Effector memory CD4-positive, alpha-beta T cell (primary cell): ENCODE measurements at regions not wholly inside any gene's neighbourhood (a gene's known extent, or its start where the extent isn't known, plus 50 kb on each side); places are given as distances from the start of the nearest gene placed in this dataset.
A peak's percentile ranks its signal among the peaks of the same experiment; 100 is the strongest.

Source experiments
- DNase-seq, 3 donors: peaks; one replicate each; pipeline ENCODE4 v3.0.0-alpha.2; 2020
- H3K27ac ChIP-seq: 2 replicates; pipeline ENCODE4 v1.7.0; 2013; ENCODE audit warnings: mild to moderate bottlenecking, low read length, moderate library complexity; ENCODE audit not compliant: insufficient read depth, poor library complexity, severe bottlenecking
- H3K27me3 ChIP-seq: replicated peaks from 2 replicates; pipeline ENCODE4 v1.7.0; 2013; ENCODE audit warnings: mild to moderate bottlenecking, low read length; ENCODE audit not compliant: insufficient read depth, control insufficient read depth, poor library complexity, severe bottlenecking
- H3K36me3 ChIP-seq: 2 replicates; pipeline ENCODE4 v1.7.0; 2013; ENCODE audit warnings: mild to moderate bottlenecking, low read length, moderate library complexity; ENCODE audit not compliant: control insufficient read depth, insufficient read depth
- H3K4me1 ChIP-seq: 2 replicates; pipeline ENCODE4 v1.7.0; 2013; ENCODE audit warnings: low read length, mild to moderate bottlenecking; ENCODE audit not compliant: control insufficient read depth, insufficient read depth, poor library complexity, severe bottlenecking
- H3K4me3 ChIP-seq: 2 replicates; pipeline ENCODE4 v1.7.0; 2013; ENCODE audit warnings: low read length, low read depth, mild to moderate bottlenecking; ENCODE audit not compliant: insufficient read depth, poor library complexity, severe bottlenecking
- H3K9me3 ChIP-seq: 2 replicates; pipeline ENCODE4 v1.7.0; 2013; ENCODE audit warnings: mild to moderate bottlenecking, low read length, moderate library complexity; ENCODE audit not compliant: control insufficient read depth

DNA sequence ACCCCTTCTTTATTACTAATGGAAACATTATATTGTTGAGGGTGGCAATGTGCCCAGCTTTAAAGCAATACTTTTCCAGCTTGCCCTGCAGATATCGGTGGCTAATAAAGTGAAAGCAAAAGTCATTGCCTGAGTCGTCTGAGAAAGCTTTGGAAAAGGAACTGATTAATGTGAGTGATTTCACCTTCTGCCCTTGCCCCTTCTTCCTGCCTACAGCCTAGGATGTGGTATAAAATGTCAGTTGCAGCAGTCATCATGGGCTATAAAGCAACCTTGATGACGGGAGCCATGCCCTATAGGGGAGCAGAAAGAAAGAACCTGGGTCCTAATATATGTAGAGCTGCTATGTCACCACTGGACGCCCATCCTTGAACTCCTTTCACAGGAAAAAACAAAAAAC is 132.4 kb upstream of the USP9X start:
- no peak overlapping the region for H3K27ac ChIP-seq

DNA sequence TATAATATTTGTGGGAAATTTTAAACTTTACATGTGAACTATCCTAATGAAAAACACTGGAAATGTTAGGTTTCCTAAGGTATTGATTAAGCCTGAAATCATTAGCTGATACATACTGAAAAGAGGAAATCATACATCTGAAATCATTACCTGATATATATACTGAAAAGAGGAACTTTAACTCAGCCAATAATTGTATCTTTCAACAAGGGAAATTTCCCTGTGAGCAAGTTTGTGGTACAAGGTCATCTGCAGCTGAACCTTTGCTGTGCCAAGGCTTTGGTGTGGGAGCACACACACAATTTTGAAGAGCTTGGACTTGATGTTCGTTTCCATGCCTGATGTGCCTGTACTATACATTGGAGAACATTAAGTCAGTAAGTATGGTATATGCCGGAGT is 131.9 kb upstream of the USP9X start:
- H3K9me3 ChIP-seq = no peaks in the 10 kb centered on the region
- H3K4me3 ChIP-seq = no peak overlapping the region
- H3K27ac ChIP-seq = no peak overlapping the region
- no peaks in the 10 kb centered on the region for H3K27me3 ChIP-seq
- DNase-seq = no peak
- no peaks in the 10 kb centered on the region for H3K36me3 ChIP-seq
- no peaks in the 10 kb centered on the region for H3K4me1 ChIP-seq

More for the DNA sequence above, 132.4 kb upstream of the USP9X start:
- H3K4me1 ChIP-seq = no peaks in the 10 kb centered on the region
- H3K4me3 ChIP-seq = peak overlapping the region; percentile 22
- H3K9me3 ChIP-seq = no peaks in the 10 kb centered on the region
- no peaks in the 10 kb centered on the region for H3K36me3 ChIP-seq
- no peaks in the 10 kb centered on the region for H3K27me3 ChIP-seq
- DNase-seq = no peak

DNA sequence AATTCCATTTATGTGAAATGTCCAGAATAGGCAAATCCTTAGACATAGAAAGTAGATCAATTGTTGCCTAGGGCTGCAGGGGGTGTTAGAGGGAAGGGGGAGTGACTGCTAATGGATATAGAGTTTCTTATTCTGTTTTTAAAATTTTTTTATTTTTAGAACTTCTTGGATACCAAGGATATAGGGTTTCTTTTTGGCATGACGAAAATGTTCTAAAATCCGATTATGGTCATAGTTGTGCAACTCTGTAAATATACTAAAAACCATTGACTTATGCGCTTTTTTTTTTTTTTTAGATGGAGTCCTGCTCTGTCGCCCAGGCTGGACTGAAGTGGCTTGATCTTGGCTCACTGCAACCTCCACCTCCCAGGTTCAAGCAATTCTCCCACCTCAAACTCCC is 125.2 kb upstream of the USP9X start:
- no peaks in the 10 kb centered on the region for H3K4me1 ChIP-seq
- H3K4me3 ChIP-seq = no peak overlapping the region
- no peak overlapping the region for H3K27ac ChIP-seq
- DNase-seq = no peak
- no peaks in the 10 kb centered on the region for H3K27me3 ChIP-seq
- H3K36me3 ChIP-seq = no peaks in the 10 kb centered on the region
- H3K9me3 ChIP-seq = no peaks in the 10 kb centered on the region

DNA sequence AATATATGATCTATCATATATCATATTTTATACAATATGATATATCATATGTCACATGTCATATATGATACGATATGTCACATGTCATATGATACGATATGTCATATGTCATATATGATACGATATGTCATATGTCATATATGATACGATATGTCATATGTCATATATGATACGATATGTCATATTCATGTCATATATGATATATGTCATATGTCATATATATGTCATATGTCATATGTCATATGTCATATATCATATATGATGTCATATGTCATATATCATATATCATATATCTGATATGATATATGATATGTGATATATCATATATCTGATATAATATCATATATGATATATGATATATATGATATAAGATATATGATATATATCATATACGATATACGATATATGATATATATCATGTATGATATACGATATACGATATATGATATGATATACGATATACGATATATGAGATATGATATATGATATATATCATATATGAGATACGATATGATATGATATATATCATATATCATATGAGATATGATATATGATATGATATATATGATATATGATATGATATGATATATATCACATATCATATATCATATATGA is 122.3 kb upstream of the USP9X start:
- no peaks in the 10 kb centered on the region for H3K27me3 ChIP-seq
- H3K4me3 ChIP-seq = no peak overlapping the region
- no peak for DNase-seq
- no peaks in the 10 kb centered on the region for H3K4me1 ChIP-seq
- no peaks in the 10 kb centered on the region for H3K9me3 ChIP-seq
- H3K36me3 ChIP-seq = no peaks in the 10 kb centered on the region
- H3K27ac ChIP-seq = no peak overlapping the region

DNA sequence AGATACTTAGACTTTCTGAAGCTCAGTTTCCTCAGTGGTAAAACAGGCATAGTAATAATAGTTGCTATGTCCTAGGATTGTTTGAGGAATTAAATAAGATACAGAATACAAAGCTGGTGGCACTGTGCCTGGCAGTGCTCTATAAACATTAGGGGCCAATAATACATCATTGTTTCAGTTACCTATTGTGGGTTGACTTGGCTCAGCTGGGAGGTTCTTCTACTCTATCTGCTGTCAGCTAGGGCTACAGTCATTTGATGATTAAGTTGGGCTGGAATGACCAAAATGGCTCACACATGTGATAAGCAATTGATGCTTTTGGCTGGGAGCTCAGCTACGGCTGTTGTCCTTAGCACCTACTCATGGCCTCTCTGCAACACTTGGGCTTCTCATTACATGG is 121.2 kb upstream of the USP9X start:
- Histone ChIP-seq H3K27me3 (no peaks in the 10 kb centered on the region), H3K9me3 (no peaks in the 10 kb centered on the region), H3K36me3 (no peaks in the 10 kb centered on the region), H3K27ac (no peak overlapping the region), H3K4me1 (no peaks in the 10 kb centered on the region), H3K4me3 (no peak overlapping the region)
- DNase-seq = no peak

DNA sequence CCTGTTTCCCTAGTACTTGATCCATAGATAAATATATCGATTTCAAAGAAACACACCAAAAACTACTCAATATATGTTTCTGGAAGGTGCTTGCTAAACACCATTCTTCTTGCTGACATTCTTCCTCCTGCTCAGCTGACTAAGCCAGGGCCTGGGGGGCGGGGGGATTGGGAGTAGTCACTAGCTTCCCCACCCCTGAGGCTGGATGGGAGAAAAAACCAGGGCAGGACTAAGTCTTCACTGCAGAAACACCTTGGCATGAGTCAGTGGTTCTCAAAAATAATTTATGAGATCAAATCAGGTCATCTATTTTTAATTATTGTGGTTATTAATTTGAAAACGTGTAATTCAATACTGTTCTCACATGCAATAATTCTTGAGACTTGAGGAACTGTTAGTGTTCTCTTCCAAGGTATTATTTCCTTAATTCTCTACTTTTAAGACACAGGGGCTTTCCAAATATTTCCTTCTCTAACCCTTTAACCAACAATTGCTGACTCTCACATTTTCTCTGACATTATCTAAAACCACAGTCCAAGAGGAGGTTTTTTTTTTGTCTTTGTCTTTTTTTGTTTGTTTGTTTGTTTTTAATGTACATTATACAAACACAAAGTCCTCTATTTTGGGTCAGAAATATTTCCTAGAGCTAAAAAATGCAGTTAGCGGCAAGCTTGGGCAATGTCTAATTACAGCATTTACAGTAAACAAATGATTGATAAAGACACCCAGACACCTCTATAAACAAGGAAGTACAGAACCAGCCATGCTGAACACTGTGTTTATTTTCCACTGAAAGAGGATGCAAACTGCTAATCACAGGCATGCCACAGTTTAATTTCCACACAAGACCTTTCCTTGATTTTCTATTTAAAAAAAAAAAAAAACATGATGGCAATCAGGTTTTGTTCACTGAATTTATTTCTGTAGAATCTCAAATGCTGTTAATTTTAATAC is 120.3 kb upstream of the USP9X start:
- DNase-seq = no peak
- Histone ChIP-seq H3K4me1 (no peaks in the 10 kb centered on the region), H3K27me3 (no peaks in the 10 kb centered on the region), H3K36me3 (no peaks in the 10 kb centered on the region), H3K9me3 (no peaks in the 10 kb centered on the region), H3K4me3 (no peak overlapping the region), H3K27ac (no peak overlapping the region)

DNA sequence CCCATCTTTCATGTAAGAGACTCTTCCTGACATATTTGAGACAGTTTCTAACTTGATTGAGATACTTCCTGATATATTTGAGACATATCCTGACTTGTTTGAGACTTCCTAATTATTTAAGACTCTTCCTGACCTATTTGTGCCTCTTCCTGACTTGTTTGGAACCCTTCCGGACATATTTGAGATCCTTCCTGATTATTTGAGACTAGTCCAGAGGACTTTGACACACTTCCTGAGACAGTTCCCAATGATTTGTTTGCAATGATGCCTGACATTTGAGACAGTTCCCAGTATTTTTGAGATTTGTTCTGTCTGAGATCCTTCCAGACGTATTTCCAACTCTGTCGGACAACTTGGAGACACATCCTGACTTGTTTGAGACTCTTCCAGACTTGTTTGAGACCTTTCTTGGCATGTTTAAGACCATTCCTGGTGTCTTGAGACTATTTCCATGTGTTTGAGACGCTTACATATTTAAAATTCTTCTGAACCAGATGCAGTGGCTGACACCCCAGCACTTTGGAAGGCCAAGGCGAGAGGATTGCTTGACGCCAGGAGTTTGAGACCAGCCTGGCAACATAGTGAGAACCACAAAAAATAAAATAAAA is 118.9 kb upstream of the USP9X start:
- no peak for DNase-seq
- no peak overlapping the region for H3K27ac ChIP-seq
- no peak overlapping the region for H3K4me3 ChIP-seq
- H3K4me1 ChIP-seq = no peaks in the 10 kb centered on the region
- H3K9me3 ChIP-seq = no peaks in the 10 kb centered on the region
- H3K36me3 ChIP-seq = no peaks in the 10 kb centered on the region
- no peaks in the 10 kb centered on the region for H3K27me3 ChIP-seq

DNA sequence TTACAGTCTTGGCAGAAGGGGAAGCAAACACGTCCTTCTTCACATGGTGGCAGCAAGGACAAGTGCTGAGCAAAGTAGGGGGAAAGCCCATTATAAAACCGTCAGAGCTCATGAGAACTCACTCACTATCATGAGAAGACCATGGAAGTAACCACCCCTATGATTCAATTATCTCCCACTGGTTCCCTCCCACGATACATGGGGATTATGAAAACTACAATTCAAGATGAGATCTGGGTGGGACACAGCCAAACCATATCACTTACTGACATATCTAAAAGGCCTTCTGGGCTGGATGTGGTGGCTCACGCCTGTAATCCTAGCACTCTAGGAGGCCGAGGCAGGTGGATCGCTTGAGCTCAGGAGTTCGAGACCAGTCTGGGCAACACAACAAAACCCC is 117.1 kb upstream of the USP9X start:
- H3K27ac ChIP-seq = no peak overlapping the region
- no peaks in the 10 kb centered on the region for H3K4me1 ChIP-seq
- no peaks in the 10 kb centered on the region for H3K36me3 ChIP-seq
- no peaks in the 10 kb centered on the region for H3K9me3 ChIP-seq
- DNase-seq = no peak
- no peak overlapping the region for H3K4me3 ChIP-seq
- H3K27me3 ChIP-seq = no peaks in the 10 kb centered on the region

DNA sequence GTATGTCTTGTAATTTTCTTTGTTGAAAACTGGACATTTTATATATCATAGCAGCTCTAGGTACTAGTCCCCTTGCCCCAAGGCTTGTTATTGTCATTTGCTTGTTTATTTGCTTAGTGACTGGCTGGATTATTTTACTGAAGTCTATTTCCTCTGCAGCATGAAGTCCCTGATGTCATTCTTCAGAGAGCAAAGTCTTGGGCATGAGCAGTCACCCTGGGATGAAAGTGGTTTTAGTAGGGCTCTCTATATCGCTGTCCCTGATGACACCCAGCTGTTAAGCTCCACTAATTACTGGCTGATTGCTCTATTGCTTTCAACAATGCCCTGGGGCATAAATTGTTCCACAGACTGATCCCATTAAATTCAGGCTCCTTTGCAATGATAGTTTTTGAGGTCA is 113.5 kb upstream of the USP9X start:
- DNase-seq = no peak
- H3K27me3 ChIP-seq = no peaks in the 10 kb centered on the region
- H3K36me3 ChIP-seq = no peaks in the 10 kb centered on the region
- H3K9me3 ChIP-seq = no peaks in the 10 kb centered on the region
- no peak overlapping the region for H3K4me3 ChIP-seq
- H3K4me1 ChIP-seq = no peaks in the 10 kb centered on the region
- no peak overlapping the region for H3K27ac ChIP-seq

DNA sequence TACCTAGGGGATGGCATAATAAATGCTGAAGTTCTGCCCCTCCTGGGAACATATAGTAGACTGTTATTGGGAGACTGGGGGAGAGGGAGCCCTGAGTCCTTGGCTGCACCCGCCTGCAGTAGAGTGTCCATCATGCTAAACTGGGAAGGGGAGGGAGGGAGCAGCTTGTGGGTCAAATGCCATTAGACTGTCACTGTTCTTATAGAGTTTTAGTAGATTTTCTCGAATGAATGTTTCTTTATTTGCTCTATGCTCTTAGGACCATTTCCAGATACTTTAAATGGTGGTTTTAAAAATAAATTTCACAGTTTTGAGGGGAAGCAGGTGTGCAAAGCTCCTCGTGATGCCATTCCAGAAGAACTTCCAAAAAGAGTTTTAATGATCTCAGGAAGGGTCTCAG is 111.6 kb upstream of the USP9X start:
- Histone ChIP-seq H3K27me3 (no peaks in the 10 kb centered on the region), H3K27ac (no peak overlapping the region), H3K36me3 (no peaks in the 10 kb centered on the region), H3K4me1 (no peaks in the 10 kb centered on the region), H3K9me3 (no peaks in the 10 kb centered on the region), H3K4me3 (no peak overlapping the region)
- no peak for DNase-seq
